HG03139 (cell line): ENCODE measurements at regions not wholly inside any gene's neighbourhood (a gene's known extent, or its start where the extent isn't known, plus 50 kb on each side); places are given as distances from the start of the nearest gene placed in this dataset.

Experiments used
- ATAC-seq: cut with Tn5 transposase; IDR thresholded peaks from one replicate; pipeline ENCODE4 v1.9.1; 2021; ENCODE audit not compliant: unreplicated experiment

GRCh38 chr5:60010853-60011252 lies 117.3 kb upstream of the PDE4D start:
- ATAC-seq: no peak

- no peak for ATAC-seq
Measured at GRCh38 chr5:60010328-60010727, 116.8 kb upstream of the PDE4D start.

DNA sequence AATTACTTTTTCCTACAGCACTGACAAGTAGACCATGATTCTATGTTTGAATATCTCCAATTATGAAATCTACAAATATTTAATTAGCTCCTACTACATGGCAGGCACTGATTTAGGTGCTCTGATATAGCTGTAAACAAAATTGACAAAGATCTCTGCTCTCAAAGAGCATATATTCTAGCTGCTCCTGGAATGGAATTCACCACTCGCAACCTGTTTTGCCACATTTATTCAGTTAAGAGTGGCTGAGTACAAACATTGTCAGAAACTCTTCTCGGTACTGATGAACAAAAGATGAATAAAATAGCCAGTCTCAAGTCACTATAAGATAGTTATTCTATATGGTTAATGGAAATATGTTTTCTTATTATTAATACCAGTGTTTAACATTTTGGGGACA lies 114.2 kb upstream of the PDE4D start:
- ATAC-seq: no peak

GRCh38 chr5:59999056-59999455 lies 105.5 kb upstream of the PDE4D start:
- no peak for ATAC-seq

DNA sequence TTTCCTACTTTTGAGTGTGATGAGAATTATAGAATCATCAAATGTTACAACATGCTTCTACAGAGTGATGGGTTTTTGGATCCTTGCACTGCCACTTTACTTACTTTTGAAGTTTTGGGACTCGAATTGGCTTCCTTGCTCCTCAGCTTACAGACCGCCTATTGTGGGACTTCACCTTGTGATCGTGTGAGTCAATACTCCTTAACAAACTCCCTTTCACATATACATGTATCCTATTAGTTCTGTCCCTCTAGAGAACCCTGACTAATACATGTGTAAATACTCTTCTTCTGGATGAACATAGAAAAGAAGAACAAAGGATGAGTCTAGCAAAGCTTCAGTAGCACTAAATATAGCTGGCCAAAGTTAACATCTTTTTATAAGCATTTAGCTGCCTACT lies 98.7 kb upstream of the PDE4D start:
- ATAC-seq: no peak

DNA sequence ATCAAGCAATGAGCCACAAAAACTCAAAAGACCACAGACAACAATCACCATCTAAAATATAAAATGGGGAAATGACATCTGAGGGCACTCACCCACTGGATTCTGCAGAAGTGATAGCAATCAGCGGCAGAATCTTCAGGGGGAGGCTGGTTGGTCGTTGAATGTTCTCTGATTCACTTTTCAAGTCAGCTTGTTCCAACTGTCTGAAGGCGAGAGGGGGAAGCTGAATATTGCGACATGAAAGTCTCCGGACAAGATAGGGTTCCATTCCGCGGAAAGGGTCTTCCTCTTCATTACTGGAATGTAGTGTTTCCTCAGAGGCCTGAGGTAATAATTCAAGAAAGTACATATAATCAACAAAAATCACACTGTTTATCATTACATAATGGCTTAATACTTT lies 94.9 kb upstream of the PDE4D start:
- no peak for ATAC-seq

DNA sequence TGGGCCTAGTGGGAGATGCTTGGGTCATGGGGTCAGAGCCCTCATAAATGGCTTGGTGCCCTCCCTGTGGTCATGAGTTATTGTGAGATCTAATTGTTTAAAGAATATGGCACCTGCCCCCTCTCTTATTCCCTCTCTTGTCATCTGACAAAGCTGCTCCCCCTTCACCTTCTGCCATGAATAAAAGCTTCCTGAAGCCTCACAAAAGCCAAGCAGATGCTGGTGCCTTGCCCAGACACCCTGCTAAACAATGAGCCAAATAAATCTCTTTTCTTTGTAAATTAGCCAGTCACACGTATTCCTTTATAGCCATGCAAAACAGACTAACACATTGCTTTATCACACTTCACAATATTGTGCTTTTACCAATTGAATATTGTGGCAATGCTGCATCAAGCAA lies 82.8 kb upstream of the PDE4D start:
- ATAC-seq: no peak

- no peak for ATAC-seq
Measured at GRCh38 chr5:59972043-59972442, 78.5 kb upstream of the PDE4D start.

DNA sequence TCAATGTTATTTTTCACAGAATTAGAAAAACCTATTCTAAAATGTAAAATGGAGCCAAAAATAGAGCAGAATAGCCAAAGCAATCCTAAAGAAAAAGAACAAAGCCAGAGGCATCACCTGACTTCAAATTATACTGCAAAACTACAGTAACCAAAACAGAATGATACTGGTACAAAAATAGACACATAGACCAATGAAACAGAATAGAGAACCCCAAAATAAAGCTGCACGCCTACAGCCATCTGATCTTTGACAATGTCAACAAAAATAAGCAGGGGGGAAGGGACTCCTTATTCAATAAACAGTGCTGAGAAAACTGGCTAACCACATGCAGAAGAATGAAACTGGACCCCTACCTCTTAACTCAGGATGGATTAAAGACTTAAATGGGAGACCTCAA lies 65.8 kb upstream of the PDE4D start:
- no peak for ATAC-seq

DNA sequence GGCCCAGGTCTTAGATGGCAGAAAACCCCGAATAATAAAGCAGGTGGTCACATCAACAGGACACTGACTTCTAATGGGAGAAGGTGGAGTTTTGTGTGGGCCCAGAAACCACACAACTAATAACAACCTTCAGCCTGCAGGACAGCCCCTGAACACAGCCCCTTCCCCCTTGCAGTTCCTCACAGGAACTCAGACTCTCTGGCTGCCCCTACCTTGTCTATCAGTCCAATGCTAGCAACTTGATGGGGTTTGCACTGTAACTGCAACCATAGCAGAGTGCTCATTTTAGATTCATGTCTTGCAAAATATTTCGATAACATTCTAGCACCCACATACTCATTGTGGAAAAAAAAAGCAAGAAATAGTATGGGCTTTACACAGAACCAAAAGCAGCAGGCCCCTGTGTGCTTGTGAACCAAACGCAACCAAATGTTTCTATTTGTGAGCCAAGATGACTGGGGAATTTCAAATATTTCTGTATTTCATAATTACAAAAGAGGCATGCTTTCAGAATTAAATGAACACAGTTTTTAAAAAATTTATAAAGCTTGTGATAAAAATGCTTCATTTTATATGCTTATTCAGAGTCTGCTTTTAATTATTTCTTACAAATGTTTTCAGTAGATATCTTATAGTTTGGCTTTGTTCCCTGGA lies 62.7 kb upstream of the PDE4D start:
- ATAC-seq: no peak

DNA sequence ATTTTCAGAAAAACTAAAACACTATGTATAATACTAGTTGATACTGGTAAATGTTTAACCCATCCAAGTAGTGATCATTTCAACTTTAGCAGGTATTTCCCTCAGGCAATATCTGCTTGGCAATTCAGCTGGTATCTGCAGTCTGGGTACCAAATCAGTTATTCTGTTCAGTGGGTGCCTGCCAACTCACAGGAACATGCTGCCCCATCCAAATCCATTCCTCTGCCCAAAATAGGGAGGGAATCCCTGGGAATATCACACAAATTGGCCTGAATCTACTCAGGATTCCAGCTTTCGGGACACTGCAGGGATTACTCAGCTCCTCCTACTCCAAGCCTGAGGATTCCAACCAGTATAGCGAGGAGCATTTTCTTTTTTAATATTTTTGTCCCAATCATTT lies 61.7 kb upstream of the PDE4D start:
- ATAC-seq: no peak

DNA sequence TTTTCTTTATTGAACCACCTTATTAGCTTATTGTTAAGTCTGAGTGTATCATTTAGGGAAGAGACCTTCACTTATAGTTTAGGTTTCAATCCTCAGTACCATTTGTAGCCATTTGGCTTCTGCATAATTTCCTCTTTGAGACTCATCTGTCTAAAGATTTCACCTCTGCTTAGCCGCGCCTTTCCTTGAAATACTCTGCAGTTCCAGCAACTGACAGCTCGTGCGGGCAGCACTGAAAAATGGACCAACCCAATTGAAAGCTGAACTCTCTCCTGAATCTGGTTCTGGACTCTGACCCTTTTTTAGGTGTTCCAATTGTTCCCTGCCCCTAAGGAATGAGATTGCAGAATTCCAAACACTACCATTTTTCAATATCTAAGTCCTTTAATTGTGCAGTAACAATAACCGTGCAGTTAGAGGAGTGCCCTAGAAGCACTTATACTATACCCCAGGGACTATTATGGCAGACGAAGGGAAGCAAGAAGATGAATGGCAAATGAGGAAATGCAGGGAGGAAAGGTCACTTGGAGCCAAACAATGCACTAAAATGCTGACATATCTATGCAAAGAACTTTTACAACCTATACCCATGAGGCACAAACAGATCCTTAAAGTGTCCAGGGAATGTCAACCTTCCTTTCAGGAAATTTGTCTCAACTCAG lies 50.1 kb upstream of the PDE4D start:
- ATAC-seq: no peak
